Psoas muscle (tissue), 7 donors: ENCODE measurements at regions not wholly inside any gene's neighbourhood (a gene's known extent, or its start where the extent isn't known, plus 50 kb on each side); places are given as distances from the start of the nearest gene placed in this dataset.

Experiments used
- ATAC-seq, 4 donors: fragments of 200-7000 bp; cut with Tn5 transposase; one replicate each; pipeline ENCODE4 v1.9.1; 2020; ENCODE audit warnings: moderate library complexity in 3 of 4, mild to moderate bottlenecking in 2 of 4
- DNase-seq, 2 donors: peaks; one replicate each; pipeline ENCODE4 v3.0.0-alpha.2; 2020
- H3K27ac ChIP-seq: fragments of 200-600 bp; one replicate; pipeline ENCODE4 v1.8.0; 2022
- H3K27me3 ChIP-seq, 3 donors: fragments of 200-600 bp in 1 of 3; one replicate each; pipeline versions ENCODE4 v1.6.1 to v1.8.0; 2013 to 2022; ENCODE audit warnings: low read length in 2 of 3, mild to moderate bottlenecking in 2 of 3, moderate library complexity in 1 of 3; ENCODE audit not compliant: insufficient read depth in 3 of 3
- H3K36me3 ChIP-seq, 2 donors: fragments of 200-600 bp in 1 of 2; one replicate each; pipeline versions ENCODE4 v1.6.1 to v1.8.0; 2013 to 2022; ENCODE audit warnings: low read depth in 1 of 2, mild to moderate bottlenecking in 1 of 2, moderate library complexity in 1 of 2; ENCODE audit not compliant: insufficient read depth in 1 of 2
- H3K4me1 ChIP-seq: fragments of 200-600 bp; one replicate; pipeline ENCODE4 v1.8.0; 2022
- H3K4me3 ChIP-seq: fragments of 200-600 bp; one replicate; pipeline ENCODE4 v1.8.0; 2022; ENCODE audit warnings: mild to moderate bottlenecking
- H3K9me3 ChIP-seq: fragments of 200-600 bp; one replicate; pipeline ENCODE4 v1.8.0; 2022
- WGBS, 3 donors: extraction: QIAGEN DNeasy Blood & Tissue Kit; methylation state at CpG; one replicate each; pipeline versions ENCODE4 v1.1.6 to v1.1.7; 2013; 5-methylcytosine and 5-hydroxymethylcytosine counted together
- intact Hi-C, 2 donors: fragments of 100-400 bp; cut with DNase I; formaldehyde crosslinking; loops; one replicate each; pipeline versions ENCODE4 v1.11.0 to v1.14.2; 2022
- TF ChIP-seq, protein P1 (sequence below): fragments of 200-600 bp; IDR thresholded peaks from one replicate; pipeline ENCODE4 v1.8.0; 2022; ENCODE audit warnings: antibody characterized with exemption
- donor health status: healthy with polysubstance abuse.
- donor health status: DM: no; HTN: no; CAD: no; lungs with moderate emphysema.
- donor health status: Bipolar disorder and iron deficiency.
- donor health status: healthy.
- donor health status: DM: yes; HTN: yes; CAD: no.
- donor health status: DM: no; HTN: no; CAD: no.
- donor health status: DM: yes; HTN: yes; CAD: no.

DNA sequence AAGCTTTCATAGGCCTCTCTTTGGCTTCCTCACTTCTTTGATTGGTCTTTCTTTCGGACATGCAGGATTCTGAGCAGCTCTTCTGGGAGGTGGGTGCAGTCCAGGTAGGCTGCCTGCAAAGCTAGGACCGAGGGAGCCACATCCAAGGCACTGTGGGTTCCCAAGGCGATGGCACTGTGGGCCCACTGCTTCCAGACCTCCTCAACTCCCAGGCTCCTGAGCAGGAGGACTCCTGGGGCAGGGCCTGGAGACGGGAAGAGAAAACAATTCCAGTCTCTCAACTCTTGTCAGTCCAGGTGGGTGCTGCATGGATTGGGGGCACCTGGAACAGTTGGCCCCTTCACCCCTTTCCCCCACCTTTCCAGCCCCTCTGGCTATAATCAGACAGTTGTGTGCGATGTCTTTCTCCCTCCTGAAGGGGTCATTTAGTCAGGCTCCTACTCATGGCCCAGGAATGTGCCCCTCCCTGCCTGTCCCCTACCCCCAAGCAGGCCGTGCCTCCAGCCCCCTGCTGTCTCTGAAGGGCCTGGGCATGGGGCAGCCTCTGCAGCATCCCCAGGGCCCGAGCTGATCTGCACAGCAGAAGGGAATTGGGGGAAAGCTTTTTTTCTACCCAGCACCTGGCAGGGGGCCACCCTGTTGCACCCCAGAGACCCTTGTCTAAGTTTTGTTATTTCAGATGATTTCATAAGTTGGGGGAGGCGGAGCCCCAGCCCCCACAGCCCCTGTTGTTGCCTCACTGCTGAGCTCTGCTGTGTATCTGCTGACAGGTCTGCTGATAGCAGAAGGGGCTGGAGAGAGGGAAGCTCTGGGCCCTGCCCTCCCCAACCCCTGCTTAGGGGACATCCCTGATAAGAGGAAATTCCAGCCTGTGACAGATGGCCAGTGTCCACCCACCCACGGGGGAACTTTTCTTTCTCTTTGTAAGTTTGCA lies 330.3 kb downstream of the SEC14L1 start:
- Histone ChIP-seq H3K27ac (peak overlapping the region; percentile 46), H3K4me3 (no peak overlapping the region), H3K4me1 (peaks cover 47% of the 10 kb centered on the region), H3K9me3 (no peaks in the 10 kb centered on the region), H3K27me3 (no peaks in the 10 kb centered on the region), H3K36me3 (no peaks in the 10 kb centered on the region)
- 75 to 80% (median 76%) methylated on average over 9 of the region's 9 CpGs for WGBS, 3 donors
- TF ChIP-seq, protein P1, sequence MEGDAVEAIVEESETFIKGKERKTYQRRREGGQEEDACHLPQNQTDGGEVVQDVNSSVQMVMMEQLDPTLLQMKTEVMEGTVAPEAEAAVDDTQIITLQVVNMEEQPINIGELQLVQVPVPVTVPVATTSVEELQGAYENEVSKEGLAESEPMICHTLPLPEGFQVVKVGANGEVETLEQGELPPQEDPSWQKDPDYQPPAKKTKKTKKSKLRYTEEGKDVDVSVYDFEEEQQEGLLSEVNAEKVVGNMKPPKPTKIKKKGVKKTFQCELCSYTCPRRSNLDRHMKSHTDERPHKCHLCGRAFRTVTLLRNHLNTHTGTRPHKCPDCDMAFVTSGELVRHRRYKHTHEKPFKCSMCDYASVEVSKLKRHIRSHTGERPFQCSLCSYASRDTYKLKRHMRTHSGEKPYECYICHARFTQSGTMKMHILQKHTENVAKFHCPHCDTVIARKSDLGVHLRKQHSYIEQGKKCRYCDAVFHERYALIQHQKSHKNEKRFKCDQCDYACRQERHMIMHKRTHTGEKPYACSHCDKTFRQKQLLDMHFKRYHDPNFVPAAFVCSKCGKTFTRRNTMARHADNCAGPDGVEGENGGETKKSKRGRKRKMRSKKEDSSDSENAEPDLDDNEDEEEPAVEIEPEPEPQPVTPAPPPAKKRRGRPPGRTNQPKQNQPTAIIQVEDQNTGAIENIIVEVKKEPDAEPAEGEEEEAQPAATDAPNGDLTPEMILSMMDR, result no peak
- intact Hi-C loops, result loop anchor here in 1 of 2 donors (5.0 kb wide), 1 partner anchor 34 kb away; no protein-coding TSS in a partner anchor
- DNase-seq (peak in 1 of 2 donors; percentile 60), ATAC-seq (no peak)

DNA sequence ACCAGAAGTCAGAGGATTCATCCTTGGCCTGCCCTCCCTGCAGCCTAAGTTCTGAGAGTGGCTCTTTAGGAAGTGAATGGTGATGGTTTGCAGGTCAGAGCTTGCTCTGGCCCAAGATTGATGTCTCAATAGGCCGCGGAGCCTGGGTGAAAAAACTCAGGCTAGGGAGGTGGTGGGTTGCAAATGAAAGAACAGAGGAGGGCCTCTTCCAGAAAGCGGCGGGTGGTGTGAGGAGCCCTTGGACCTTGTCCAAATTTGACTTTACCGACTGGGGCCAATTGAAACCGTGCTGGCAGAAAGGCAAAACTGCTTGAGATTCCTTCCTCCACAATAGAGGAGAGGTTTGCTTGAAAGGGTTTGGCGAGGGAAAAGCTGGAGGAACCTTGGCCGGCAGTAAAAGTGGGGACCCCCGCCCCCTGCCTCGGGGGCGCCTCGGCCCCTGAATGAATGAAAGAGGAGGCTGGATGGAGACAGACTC lies 331.3 kb downstream of the SEC14L1 start:
- intact Hi-C loops, result loop anchor here in 1 of 2 donors (5.0 kb wide), 1 partner anchor 35 kb away; no protein-coding TSS in a partner anchor
- Histone ChIP-seq H3K9me3 (no peaks in the 10 kb centered on the region), H3K36me3 (no peaks in the 10 kb centered on the region), H3K27me3 (no peaks in the 10 kb centered on the region), H3K27ac (peak overlapping the region; percentile 46), H3K4me1 (peaks cover 53% of the 10 kb centered on the region), H3K4me3 (no peak overlapping the region)
- ATAC-seq (peak in 2 of 4 donors; percentile 6 to 17), DNase-seq (peak in 1 of 2 donors; percentile 51)
- WGBS, 3 donors, result 11 to 14% (median 14%) methylated on average over 12 of the region's 12 CpGs
- TF ChIP-seq, protein P1, result no peak

DNA sequence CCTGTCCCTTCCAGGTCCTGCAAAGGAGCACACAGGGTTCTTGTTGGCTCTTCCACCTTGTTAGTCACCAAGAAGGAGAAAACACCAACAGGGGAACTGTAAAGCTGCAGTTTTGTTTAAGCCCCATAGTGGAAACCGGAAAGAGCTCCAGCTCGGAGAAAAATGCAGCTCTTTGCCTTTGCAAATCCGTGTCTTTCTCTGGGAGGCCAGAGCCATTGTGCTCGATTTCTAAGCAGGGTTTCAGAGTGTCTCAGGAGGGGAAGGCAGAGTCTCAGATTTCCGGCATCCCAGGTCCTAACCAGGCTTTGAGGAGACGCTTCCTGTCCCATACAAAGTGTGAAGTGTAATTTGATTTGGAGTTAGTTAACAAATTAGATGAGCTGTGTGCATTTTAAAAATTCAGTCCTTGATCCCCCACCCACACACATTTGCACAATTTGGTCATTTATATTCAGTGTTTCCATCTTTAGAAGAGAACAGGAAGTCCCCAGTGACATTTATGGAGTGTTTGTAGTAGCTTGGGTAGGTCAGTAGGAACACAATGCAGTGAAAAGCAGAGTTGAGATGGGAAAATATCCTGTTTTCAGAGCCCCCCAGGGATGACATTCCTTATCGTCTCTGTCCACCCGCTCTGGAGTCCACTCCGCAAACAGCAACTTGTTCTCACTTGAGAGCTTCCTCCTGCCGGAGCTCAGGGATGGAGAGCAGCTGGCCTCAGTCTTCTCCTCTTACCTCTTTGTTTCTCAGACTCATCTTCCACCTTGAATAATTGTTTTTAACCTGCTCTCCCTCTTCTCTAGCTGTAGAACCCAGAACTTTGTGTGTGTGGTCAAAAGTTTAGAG lies 331.9 kb downstream of the SEC14L1 start:
- H3K27me3 ChIP-seq, result no peaks in the 10 kb centered on the region
- WGBS, 3 donors, result 45 to 52% (median 51%) methylated on average over 10 of the region's 10 CpGs
- DNase-seq (no peak), ATAC-seq (no peak)
- H3K27ac ChIP-seq, result peak overlapping the region; percentile 46
- TF ChIP-seq, protein P1, result no peak
- intact Hi-C loops, result loop anchor here in 1 of 2 donors (5.0 kb wide), 1 partner anchor 35 kb away; no protein-coding TSS in a partner anchor
- H3K4me3 ChIP-seq, result no peak overlapping the region
- H3K4me1 ChIP-seq, result peaks cover 59% of the 10 kb centered on the region
- no peaks in the 10 kb centered on the region for H3K36me3 ChIP-seq
- H3K9me3 ChIP-seq, result no peaks in the 10 kb centered on the region

DNA sequence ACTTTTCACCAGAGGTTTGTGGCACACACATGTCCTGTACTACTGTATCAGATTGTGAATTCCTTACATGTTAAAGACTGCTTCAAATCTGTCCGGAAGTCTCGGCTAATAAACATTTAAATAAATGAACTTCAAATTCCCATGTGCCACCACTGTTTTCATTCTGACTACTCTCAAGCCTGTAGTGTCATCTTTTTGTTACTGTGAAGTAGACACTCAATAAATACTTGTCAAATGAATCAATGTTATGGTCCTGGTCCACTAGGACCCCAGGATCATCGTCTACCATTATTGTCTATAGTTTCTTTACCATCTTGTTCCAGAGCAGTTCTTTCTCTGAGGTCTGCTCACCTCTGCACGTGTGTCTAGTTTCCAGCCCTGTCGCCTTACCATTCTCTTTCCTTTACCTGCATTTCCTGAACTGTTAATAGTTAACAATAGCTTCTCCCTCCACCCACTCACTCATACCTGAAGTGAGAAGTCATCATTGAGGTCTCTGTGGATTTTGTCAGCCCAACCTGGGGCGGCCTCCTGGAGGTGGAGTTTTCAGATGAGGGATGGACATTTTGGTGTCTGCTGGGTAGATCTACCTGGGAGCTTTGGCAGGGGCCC lies 333.0 kb downstream of the SEC14L1 start:
- WGBS, 3 donors, result 90 to 95% (median 91%) methylated on average over 6 of the region's 6 CpGs
- Histone ChIP-seq H3K4me1 (peaks cover 67% of the 10 kb centered on the region), H3K27ac (peak overlapping the region; percentile 10), H3K9me3 (no peaks in the 10 kb centered on the region), H3K36me3 (no peaks in the 10 kb centered on the region), H3K4me3 (no peak overlapping the region), H3K27me3 (no peaks in the 10 kb centered on the region)
- intact Hi-C loops, result loop anchor here in 1 of 2 donors (5.0 kb wide), 1 partner anchor 36 kb away; no protein-coding TSS in a partner anchor
- DNase-seq, result no peak
- no peak for ATAC-seq
- TF ChIP-seq, protein P1, result no peak
